RWPE1 (cell line): ENCODE measurements at regions not wholly inside any gene's neighbourhood (a gene's known extent, or its start where the extent isn't known, plus 50 kb on each side); places are given as distances from the start of the nearest gene placed in this dataset.

Experiments
- CTCF ChIA-PET: fragments of 350-600 bp; sonication (Branson Sonifier 250); formaldehyde crosslinking; extraction: SDS; loops from one replicate; lab custom pipeline; 2021; lab: Yijun Ruan, JAX
- POLR2A ChIA-PET: fragments of 400-600 bp; formaldehyde crosslinking; extraction: SDS; loops from one replicate; lab custom pipeline; 2020; ENCODE audit warnings: antibody characterized with exemption; ENCODE audit not compliant: low non-redundant PET; lab: Yijun Ruan, JAX
- DNase-seq: peaks from one replicate; pipeline ENCODE4 v3.0.0; 2012; ENCODE audit warnings: low spot score
- H3K27ac ChIP-seq: fragments of 450-650 bp; 2 replicates; pipeline ENCODE4 v1.5.1; 2017
- CTCF ChIP-seq: fragments of 450-650 bp; conservative IDR thresholded peaks from 2 replicates; pipeline ENCODE4 v1.5.1; 2017; ENCODE audit warnings: low read depth, mild to moderate bottlenecking

GRCh38 chr21:14833241-14833640 is 231.6 kb downstream of the NRIP1 start:
- POLR2A ChIA-PET, result no interaction called here
- no peak for DNase-seq
- TF ChIP-seq CTCF, result no peak
- no peak overlapping the region for H3K27ac ChIP-seq
- CTCF ChIA-PET, result no interaction called here

- no peak overlapping the region for H3K27ac ChIP-seq
- DNase-seq, result no peak
- TF ChIP-seq CTCF, result no peak
- ChIA-PET CTCF (no interaction called here), POLR2A (no interaction called here)
Observed at GRCh38 chr21:14830307-14830706, 234.5 kb downstream of the NRIP1 start.

- ChIA-PET POLR2A (no interaction called here), CTCF (no interaction called here)
- DNase-seq, result no peak
- no peak for TF ChIP-seq CTCF
- H3K27ac ChIP-seq, result no peak overlapping the region
Observed at GRCh38 chr21:14829685-14830084, 235.1 kb downstream of the NRIP1 start.

GRCh38 chr21:14827468-14827867 is 237.3 kb downstream of the NRIP1 start:
- no peak for TF ChIP-seq CTCF
- no peak for DNase-seq
- H3K27ac ChIP-seq, result no peak overlapping the region
- ChIA-PET POLR2A (no interaction called here), CTCF (no interaction called here)

GRCh38 chr21:14826630-14827029 is 238.2 kb downstream of the NRIP1 start:
- no peak overlapping the region for H3K27ac ChIP-seq
- CTCF ChIA-PET, result no interaction called here
- DNase-seq, result no peak
- POLR2A ChIA-PET, result no interaction called here
- no peak for TF ChIP-seq CTCF

- no peak for TF ChIP-seq CTCF
- H3K27ac ChIP-seq, result no peak overlapping the region
- POLR2A ChIA-PET, result no interaction called here
- DNase-seq, result no peak
- CTCF ChIA-PET, result interaction anchor here (0.6 kb wide), 1 partner anchor 413 kb away, joined by 3 read pairs; no protein-coding TSS in a partner anchor
Observed at GRCh38 chr21:14825514-14825974, 239.3 kb downstream of the NRIP1 start.

- CTCF ChIA-PET, result no interaction called here
- H3K27ac ChIP-seq, result no peak overlapping the region
- POLR2A ChIA-PET, result no interaction called here
- no peak for DNase-seq
- TF ChIP-seq CTCF, result no peak
Observed at GRCh38 chr21:14824126-14824525, 240.7 kb downstream of the NRIP1 start.
